ENCODE measurements at regions not wholly inside any gene's neighbourhood (a gene's known extent, or its start where the extent isn't known, plus 50 kb on each side); places are given as distances from the start of the nearest gene placed in this dataset.

- no peak for DNase-seq (ENCODE audit: low spot score in 2 of 2)
- Histone ChIP-seq H3K27me3 (no peaks in the 10 kb centered on the region), H3K36me3 (no peaks in the 10 kb centered on the region), H3K9me3 (no peaks in the 10 kb centered on the region), H3K4me1 (no peaks in the 10 kb centered on the region), H3K27ac (no peak overlapping the region), H3K4me3 (no peak overlapping the region)
- no peak for TF ChIP-seq CTCF (IDR thresholded peaks at IDR 0.05)
- intact Hi-C loops (cut with DNase I) = no loop called here
Observed at GRCh38 chr2:14143435-14143834, 489.1 kb upstream of the LRATD1 start.

- H3K4me3 ChIP-seq = no peak overlapping the region
- no peak overlapping the region for H3K27ac ChIP-seq
- no peaks in the 10 kb centered on the region for H3K36me3 ChIP-seq
- intact Hi-C loops (cut with DNase I) = no loop called here
- no peak for DNase-seq (ENCODE audit: low spot score in 2 of 2)
- H3K4me1 ChIP-seq = no peaks in the 10 kb centered on the region
- TF ChIP-seq CTCF (IDR thresholded peaks at IDR 0.05) = no peak
- no peaks in the 10 kb centered on the region for H3K9me3 ChIP-seq
- no peaks in the 10 kb centered on the region for H3K27me3 ChIP-seq
Observed at GRCh38 chr2:14148216-14148615, 484.3 kb upstream of the LRATD1 start.

- H3K9me3 ChIP-seq = no peaks in the 10 kb centered on the region
- H3K4me1 ChIP-seq = no peaks in the 10 kb centered on the region
- intact Hi-C loops (cut with DNase I) = no loop called here
- H3K27ac ChIP-seq = no peak overlapping the region
- DNase-seq (ENCODE audit: low spot score in 2 of 2) = no peak
- TF ChIP-seq CTCF (IDR thresholded peaks at IDR 0.05) = no peak
- H3K4me3 ChIP-seq = no peak overlapping the region
- H3K36me3 ChIP-seq = no peaks in the 10 kb centered on the region
- no peaks in the 10 kb centered on the region for H3K27me3 ChIP-seq
Observed at GRCh38 chr2:14157816-14158215, 474.7 kb upstream of the LRATD1 start.

- Histone ChIP-seq H3K4me1 (no peaks in the 10 kb centered on the region), H3K36me3 (no peaks in the 10 kb centered on the region), H3K4me3 (no peak overlapping the region), H3K27ac (no peak overlapping the region), H3K9me3 (no peaks in the 10 kb centered on the region), H3K27me3 (no peaks in the 10 kb centered on the region)
- intact Hi-C loops (cut with DNase I) = no loop called here
- DNase-seq (ENCODE audit: low spot score in 2 of 2) = no peak
- no peak for TF ChIP-seq CTCF (IDR thresholded peaks at IDR 0.05)
Observed at GRCh38 chr2:14180333-14180732, 452.2 kb upstream of the LRATD1 start.

- H3K36me3 ChIP-seq = no peaks in the 10 kb centered on the region
- DNase-seq (ENCODE audit: low spot score in 2 of 2) = no peak
- no peak overlapping the region for H3K27ac ChIP-seq
- no peaks in the 10 kb centered on the region for H3K27me3 ChIP-seq
- no peaks in the 10 kb centered on the region for H3K9me3 ChIP-seq
- H3K4me3 ChIP-seq = no peak overlapping the region
- no peak for TF ChIP-seq CTCF (IDR thresholded peaks at IDR 0.05)
- intact Hi-C loops (cut with DNase I) = no loop called here
- H3K4me1 ChIP-seq = no peaks in the 10 kb centered on the region
Observed at GRCh38 chr2:14182227-14182946, 450.1 kb upstream of the LRATD1 start.

GRCh38 chr2:14185906-14186305 is 446.6 kb upstream of the LRATD1 start:
- Histone ChIP-seq H3K27ac (no peak overlapping the region), H3K9me3 (no peaks in the 10 kb centered on the region), H3K4me3 (no peak overlapping the region), H3K27me3 (no peaks in the 10 kb centered on the region), H3K36me3 (no peaks in the 10 kb centered on the region), H3K4me1 (no peaks in the 10 kb centered on the region)
- DNase-seq (ENCODE audit: low spot score in 2 of 2) = no peak
- intact Hi-C loops (cut with DNase I) = no loop called here
- no peak for TF ChIP-seq CTCF (IDR thresholded peaks at IDR 0.05)
